Loucy (cell line): ENCODE measurements at regions not wholly inside any gene's neighbourhood (a gene's known extent, or its start where the extent isn't known, plus 50 kb on each side); places are given as distances from the start of the nearest gene placed in this dataset.

Source experiments
- H2AFZ ChIP-seq: fragments of 200-600 bp; sonication (generic); 2 replicates; pipeline ENCODE4 v1.6.0; 2016; ENCODE audit warnings: antibody characterized with exemption, mild to moderate bottlenecking, low read length, moderate library complexity
- H3F3A ChIP-seq: fragments of 200-600 bp; 2 replicates; pipeline ENCODE4 v1.6.0; 2016; ENCODE audit warnings: antibody characterized with exemption, low read depth, mild to moderate bottlenecking
- H3K27me3 ChIP-seq: fragments of 200-600 bp; sonication (generic); 2 replicates; pipeline ENCODE4 v1.6.1; 2014; ENCODE audit warnings: low read length, mild to moderate bottlenecking; ENCODE audit not compliant: insufficient read depth, poor library complexity, severe bottlenecking
- H3K36me3 ChIP-seq: fragments of 200-600 bp; sonication (generic); 2 replicates; pipeline ENCODE4 v1.6.1; 2016; ENCODE audit warnings: low read length; ENCODE audit not compliant: insufficient read depth
- H3K4me1 ChIP-seq: fragments of 200-600 bp; sonication (generic); 2 replicates; pipeline ENCODE4 v1.5.1; 2014; ENCODE audit warnings: low read length, mild to moderate bottlenecking; ENCODE audit not compliant: insufficient read depth, poor library complexity, severe bottlenecking
- H3K4me2 ChIP-seq: fragments of 200-600 bp; sonication (generic); 2 replicates; pipeline ENCODE4 v1.6.0; 2014; ENCODE audit warnings: antibody characterized with exemption, low read length, low read depth, mild to moderate bottlenecking; ENCODE audit not compliant: poor library complexity, severe bottlenecking
- H3K4me3 ChIP-seq: fragments of 200-600 bp; sonication (generic); 2 replicates; pipeline ENCODE4 v1.5.1; 2014; ENCODE audit warnings: low read length, mild to moderate bottlenecking, mixed read lengths; ENCODE audit not compliant: poor library complexity, severe bottlenecking
- H3K79me2 ChIP-seq: fragments of 200-600 bp; sonication (generic); 2 replicates; pipeline ENCODE4 v1.6.1; 2014; ENCODE audit warnings: low read length; ENCODE audit not compliant: insufficient read depth
- H3K9ac ChIP-seq: fragments of 200-600 bp; sonication (generic); 2 replicates; pipeline ENCODE4 v1.6.0; 2014; ENCODE audit warnings: mild to moderate bottlenecking, low read depth, low read length, moderate library complexity; ENCODE audit not compliant: poor library complexity, severe bottlenecking
- H3K9me2 ChIP-seq: fragments of 200-600 bp; sonication (generic); replicated peaks from 2 replicates; pipeline ENCODE4 v1.6.1; 2016; ENCODE audit warnings: low read depth, low read length, mixed read lengths
- H3K9me3 ChIP-seq: fragments of 200-600 bp; sonication (generic); 2 replicates; pipeline ENCODE4 v1.6.1; 2014; ENCODE audit warnings: mild to moderate bottlenecking, antibody characterized with exemption, low read length, low read depth; ENCODE audit not compliant: insufficient read depth
- H4K20me1 ChIP-seq: fragments of 200-600 bp; sonication (generic); 2 replicates; pipeline ENCODE4 v1.6.0; 2014; ENCODE audit warnings: antibody characterized with exemption, low read length, mild to moderate bottlenecking; ENCODE audit not compliant: insufficient read depth, poor library complexity, severe bottlenecking
- CTCF ChIP-seq: fragments of 200-600 bp; sonication (generic); conservative IDR thresholded peaks from 2 replicates; pipeline ENCODE4 v1.5.1; 2014; ENCODE audit warnings: mild to moderate bottlenecking, antibody characterized with exemption, low read length
- EZH2phosphoT487 ChIP-seq: fragments of 200-600 bp; IDR thresholded peaks from 2 replicates; pipeline ENCODE4 v1.6.1; 2018; ENCODE audit warnings: antibody characterized with exemption, mild to moderate bottlenecking, moderate library complexity, borderline replicate concordance

GRCh38 chr4:161208564-161208963, 955.2 kb downstream of the FSTL5 start:
- Histone ChIP-seq H3K27me3 (no peaks in the 10 kb centered on the region), H3K4me2 (no peak overlapping the region)
- TF ChIP-seq EZH2phosphoT487, result no peak

GRCh38 chr4:161206528-161207080, 957.2 kb downstream of the FSTL5 start:
- H3K79me2 ChIP-seq, result no peaks in the 10 kb centered on the region
- H2AFZ ChIP-seq, result no peak overlapping the region
- H3K9me3 ChIP-seq, result no peaks in the 10 kb centered on the region
- no peaks in the 10 kb centered on the region for H4K20me1 ChIP-seq
- no peaks in the 10 kb centered on the region for H3K27me3 ChIP-seq
- no peak overlapping the region for H3K9ac ChIP-seq
- no peaks in the 10 kb centered on the region for H3K4me1 ChIP-seq
- H3K4me2 ChIP-seq, result no peak overlapping the region
- H3K9me2 ChIP-seq, result no peaks in the 10 kb centered on the region
- H3F3A ChIP-seq, result no peaks in the 10 kb centered on the region
- H3K36me3 ChIP-seq, result no peaks in the 10 kb centered on the region
- TF ChIP-seq EZH2phosphoT487 (no peak), CTCF (no peak)
- no peak overlapping the region for H3K4me3 ChIP-seq

More at GRCh38 chr4:161208564-161208963, 955.2 kb downstream of the FSTL5 start:
- H3K4me3 ChIP-seq, result no peak overlapping the region
- no peaks in the 10 kb centered on the region for H3F3A ChIP-seq
- no peak overlapping the region for H3K9ac ChIP-seq
- no peaks in the 10 kb centered on the region for H4K20me1 ChIP-seq
- no peaks in the 10 kb centered on the region for H3K36me3 ChIP-seq
- no peaks in the 10 kb centered on the region for H3K9me2 ChIP-seq
- no peaks in the 10 kb centered on the region for H3K4me1 ChIP-seq
- H3K9me3 ChIP-seq, result no peaks in the 10 kb centered on the region
- no peak overlapping the region for H2AFZ ChIP-seq
- no peaks in the 10 kb centered on the region for H3K79me2 ChIP-seq

- Histone ChIP-seq H3K9me3 (no peaks in the 10 kb centered on the region), H3K27me3 (no peaks in the 10 kb centered on the region)
Measured at GRCh38 chr4:161203865-161204264, 959.9 kb downstream of the FSTL5 start.

More at GRCh38 chr4:161203865-161204264, 959.9 kb downstream of the FSTL5 start:
- no peak for TF ChIP-seq CTCF
- TF ChIP-seq EZH2phosphoT487, result no peak
- Histone ChIP-seq H3K4me3 (no peak overlapping the region), H3K4me1 (no peaks in the 10 kb centered on the region), H3K36me3 (no peaks in the 10 kb centered on the region), H3K79me2 (no peaks in the 10 kb centered on the region), H2AFZ (no peak overlapping the region), H3K9ac (no peak overlapping the region), H3K9me2 (no peaks in the 10 kb centered on the region), H3K4me2 (no peak overlapping the region), H3F3A (no peaks in the 10 kb centered on the region), H4K20me1 (no peaks in the 10 kb centered on the region)
